ENCODE measurements at regions not wholly inside any gene's neighbourhood (a gene's known extent, or its start where the extent isn't known, plus 50 kb on each side); places are given as distances from the start of the nearest gene placed in this dataset.

DNA sequence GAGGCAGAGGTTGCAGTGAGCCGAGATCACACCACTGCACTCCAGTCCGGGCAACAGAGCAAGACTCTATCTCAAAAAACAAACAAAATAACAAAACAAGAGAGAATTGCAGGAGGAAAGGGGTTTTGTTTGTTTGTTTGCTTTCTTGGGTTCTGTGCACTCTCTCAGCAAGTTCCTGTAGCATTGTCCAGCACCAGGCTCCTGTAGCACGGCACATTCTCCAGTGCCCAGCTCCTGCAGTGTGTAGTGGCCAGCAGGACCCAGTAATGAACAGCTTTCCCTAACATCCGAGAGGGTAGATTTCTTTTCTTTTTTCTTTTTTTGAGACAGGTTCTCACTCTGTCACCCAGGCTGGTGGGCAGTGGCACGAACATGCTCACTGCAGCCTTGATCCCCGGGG is 60.5 kb upstream of the USP9X start:
- TF ChIP-seq POLR2AphosphoS5 (IDR thresholded peaks at IDR 0.05) (no peak), CTCF (IDR thresholded peaks at IDR 0.05) (no peak), POLR2A (IDR thresholded peaks at IDR 0.05) (no peak), EP300 (IDR thresholded peaks at IDR 0.05) (no peak)
